GM13977 (cell line): ENCODE measurements at regions not wholly inside any gene's neighbourhood (a gene's known extent, or its start where the extent isn't known, plus 50 kb on each side); places are given as distances from the start of the nearest gene placed in this dataset.
"Not testable (repeated sequence)": the region's sequence is repeated elsewhere in the genome, so short reads cannot be mapped to it uniquely, and the experiment has no call there.

Experiments
- DNase-seq: peaks from one replicate; pipeline ENCODE4 v3.0.0; 2012; ENCODE audit warnings: low spot score
- in situ Hi-C: fragments of 300-500 bp; cut with MboI; formaldehyde crosslinking; loops from one replicate; pipeline ENCODE4 v1.12.0; 2022; ENCODE audit warnings: low sequenced_read_pairs, low pct_unique_long_range_greater_than_20kb, mixed read lengths, inconsistent platforms; ENCODE audit not compliant: unreplicated experiment
- TF ChIP-seq, protein P1 (sequence below): IDR thresholded peaks from 2 replicates; pipeline ENCODE4 v1.5.1; 2012; ENCODE audit warnings: mild to moderate bottlenecking, control low read depth; ENCODE audit not compliant: insufficient read depth; ENCODE audit errors: extremely low read depth, missing control alignments

DNA sequence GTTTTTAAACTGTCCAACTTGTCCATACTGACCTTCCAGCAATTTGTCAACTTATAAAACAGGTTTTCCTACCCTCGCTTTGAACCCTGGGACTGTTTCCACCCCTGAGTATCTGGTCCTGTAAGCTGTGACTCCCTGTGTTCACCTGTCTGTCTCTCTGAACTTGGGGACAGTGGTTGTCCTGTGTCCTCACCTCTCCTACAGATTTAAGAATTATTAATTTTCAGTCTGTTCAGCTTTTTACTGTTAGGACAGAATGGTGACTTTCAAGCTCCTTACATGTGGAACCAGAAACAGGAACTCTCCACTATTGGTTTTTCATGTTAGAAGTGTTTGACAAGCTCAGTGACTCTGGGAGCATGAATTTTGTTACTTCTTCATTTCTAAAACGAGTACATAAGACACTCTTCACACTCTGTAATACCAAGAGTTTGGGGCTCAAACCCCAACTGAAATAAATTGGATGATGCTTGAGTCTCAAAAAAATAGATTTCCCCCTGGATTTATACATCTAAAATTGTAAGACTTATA is 713.9 kb downstream of the COL12A1 start:
- TF ChIP-seq, protein P1, sequence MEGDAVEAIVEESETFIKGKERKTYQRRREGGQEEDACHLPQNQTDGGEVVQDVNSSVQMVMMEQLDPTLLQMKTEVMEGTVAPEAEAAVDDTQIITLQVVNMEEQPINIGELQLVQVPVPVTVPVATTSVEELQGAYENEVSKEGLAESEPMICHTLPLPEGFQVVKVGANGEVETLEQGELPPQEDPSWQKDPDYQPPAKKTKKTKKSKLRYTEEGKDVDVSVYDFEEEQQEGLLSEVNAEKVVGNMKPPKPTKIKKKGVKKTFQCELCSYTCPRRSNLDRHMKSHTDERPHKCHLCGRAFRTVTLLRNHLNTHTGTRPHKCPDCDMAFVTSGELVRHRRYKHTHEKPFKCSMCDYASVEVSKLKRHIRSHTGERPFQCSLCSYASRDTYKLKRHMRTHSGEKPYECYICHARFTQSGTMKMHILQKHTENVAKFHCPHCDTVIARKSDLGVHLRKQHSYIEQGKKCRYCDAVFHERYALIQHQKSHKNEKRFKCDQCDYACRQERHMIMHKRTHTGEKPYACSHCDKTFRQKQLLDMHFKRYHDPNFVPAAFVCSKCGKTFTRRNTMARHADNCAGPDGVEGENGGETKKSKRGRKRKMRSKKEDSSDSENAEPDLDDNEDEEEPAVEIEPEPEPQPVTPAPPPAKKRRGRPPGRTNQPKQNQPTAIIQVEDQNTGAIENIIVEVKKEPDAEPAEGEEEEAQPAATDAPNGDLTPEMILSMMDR = no peak
- in situ Hi-C loops = no loop called here
- DNase-seq = no peak

DNA sequence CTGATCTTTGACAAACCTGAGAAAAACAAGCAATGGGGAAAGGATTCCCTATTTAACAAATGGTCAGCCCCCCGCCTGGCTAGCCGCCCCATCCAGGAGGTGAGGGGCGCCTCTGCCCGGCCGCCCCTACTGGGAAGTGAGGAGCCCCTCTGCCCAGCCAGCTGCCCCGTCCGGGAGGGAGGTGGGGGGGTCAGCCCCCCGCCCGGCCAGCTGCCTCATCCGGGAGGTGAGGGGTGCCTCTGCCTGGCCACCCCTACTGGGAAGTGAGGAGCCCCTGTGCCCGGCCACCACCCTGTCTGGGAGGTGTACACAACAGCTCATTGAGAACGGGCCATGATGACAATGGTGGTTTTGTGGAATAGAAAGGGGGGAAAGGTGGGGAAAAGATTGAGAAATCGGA is 717.1 kb downstream of the COL12A1 start:
- in situ Hi-C loops, DNase-seq: not testable (repeated sequence)

DNA sequence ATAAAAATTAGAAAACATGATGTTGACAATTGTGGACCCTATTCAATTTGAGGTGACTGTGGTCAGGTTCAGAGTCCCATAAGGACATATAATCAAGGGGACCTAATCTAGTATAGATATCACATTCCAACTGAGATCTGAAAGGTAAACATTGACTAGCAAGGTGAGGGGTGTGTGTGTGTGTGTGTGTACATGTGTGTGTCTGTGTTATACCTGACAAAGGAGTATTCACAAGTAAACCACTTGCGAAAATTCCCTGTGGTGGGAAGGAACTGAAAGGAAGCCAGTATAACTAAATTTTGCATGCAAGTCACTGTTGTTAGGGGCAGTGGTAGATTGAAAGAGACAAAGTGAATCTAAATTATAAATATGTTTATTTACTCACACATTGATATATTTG is 723.7 kb downstream of the COL12A1 start:
- in situ Hi-C loops = no loop called here
- no peak for DNase-seq
- TF ChIP-seq, protein P1 = no peak

DNA sequence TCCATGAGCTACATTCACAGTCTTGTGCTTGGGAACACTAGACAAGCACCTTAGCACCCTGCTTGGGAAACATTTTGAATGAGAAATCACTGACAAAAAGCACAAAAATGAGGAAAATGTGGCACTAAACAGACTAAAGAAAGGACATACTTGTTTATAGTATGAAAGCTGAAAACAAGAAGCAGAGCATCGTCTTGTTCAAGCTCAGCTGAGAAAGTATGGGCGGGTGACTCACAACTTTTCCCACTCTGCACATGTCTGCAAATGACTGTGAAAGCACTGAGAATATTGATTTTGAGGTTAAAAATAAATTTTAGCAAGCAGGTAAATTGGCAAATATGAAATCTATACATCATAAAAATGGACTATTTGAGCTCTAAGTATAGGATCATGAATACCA is 725.3 kb downstream of the COL12A1 start:
- in situ Hi-C loops = no loop called here
- TF ChIP-seq, protein P1 = no peak
- DNase-seq = no peak

DNA sequence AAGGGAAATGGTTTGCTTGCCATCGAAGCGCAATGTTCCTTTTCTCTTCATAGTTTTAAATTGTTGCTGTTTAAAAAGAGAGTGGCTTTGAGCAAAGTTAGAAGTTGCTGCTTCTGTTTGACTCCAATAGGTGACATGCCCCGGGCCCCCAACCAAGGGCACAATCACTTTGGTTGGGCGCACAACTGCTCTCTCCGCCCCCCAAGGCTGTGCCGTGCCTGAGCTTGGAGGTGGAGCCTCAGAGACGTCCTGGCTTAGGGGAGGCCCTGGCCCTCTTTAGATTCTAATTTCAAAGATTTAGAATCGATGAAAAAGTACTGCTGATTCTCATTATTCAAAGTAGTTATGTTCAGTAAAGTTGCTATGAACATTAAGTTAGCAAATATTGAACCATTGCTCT is 725.9 kb downstream of the COL12A1 start:
- TF ChIP-seq, protein P1 = no peak
- no peak for DNase-seq
- in situ Hi-C loops = no loop called here

DNA sequence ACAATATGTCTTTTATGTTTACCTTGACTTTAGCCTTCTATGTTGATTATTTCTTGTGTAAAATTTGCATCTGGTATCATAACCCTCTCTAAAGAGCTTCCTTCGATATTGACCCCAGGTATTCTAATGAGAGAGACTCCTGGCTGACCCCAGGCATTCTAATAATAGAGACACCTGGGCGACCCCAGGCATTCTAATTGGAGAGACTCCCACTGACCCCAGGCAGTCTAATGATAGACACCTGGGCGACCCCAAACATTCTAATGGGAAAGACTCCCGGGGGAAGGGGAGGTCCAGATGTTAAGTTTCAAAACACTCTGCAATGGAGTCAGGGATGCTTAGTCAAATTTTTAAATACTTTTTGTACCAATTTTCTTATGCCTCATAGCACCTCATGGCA is 726.4 kb downstream of the COL12A1 start:
- no peak for DNase-seq
- in situ Hi-C loops = no loop called here
- TF ChIP-seq, protein P1 = no peak

DNA sequence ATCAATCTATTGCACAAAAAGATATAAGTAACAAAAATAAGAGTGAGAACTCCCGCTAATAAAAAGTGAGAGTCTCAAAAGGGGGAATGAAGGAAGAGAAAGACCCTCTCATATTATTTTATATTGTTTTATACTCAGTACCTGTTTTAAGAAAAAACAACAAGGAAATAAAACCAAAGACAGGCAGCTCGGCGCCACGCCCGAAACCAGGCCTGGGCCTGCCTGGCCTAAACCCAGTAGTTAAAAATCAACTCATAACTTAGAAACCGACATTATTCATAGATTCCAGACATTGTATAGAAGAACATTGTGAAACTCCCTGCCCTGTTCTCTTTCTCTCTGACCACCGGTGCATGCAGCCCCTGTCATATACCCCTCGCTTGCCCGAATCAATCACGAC is 731.8 kb downstream of the COL12A1 start:
- in situ Hi-C loops, DNase-seq: not testable (repeated sequence)

DNA sequence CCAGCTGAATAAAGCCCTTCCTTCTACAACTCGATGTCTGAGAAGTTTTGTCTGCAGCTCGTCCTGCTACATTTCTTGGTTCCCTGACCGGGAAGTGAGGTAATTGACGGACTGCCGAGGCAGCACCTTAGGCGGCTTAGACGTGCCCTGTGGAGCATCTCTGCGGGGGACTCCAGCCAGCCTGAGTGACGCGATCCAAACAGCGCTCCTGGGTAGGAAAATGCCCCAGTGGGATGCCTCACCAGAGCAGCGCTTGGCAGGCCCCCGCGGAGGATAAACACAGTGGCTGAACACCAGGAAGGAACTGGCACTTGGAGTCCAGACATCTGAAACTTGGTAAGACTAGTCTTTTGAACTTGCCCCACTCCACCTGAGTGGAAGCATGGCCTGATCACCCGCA is 737.3 kb downstream of the COL12A1 start:
- in situ Hi-C loops, DNase-seq: not testable (repeated sequence)
